ENCODE measurements at regions not wholly inside any gene's neighbourhood (a gene's known extent, or its start where the extent isn't known, plus 50 kb on each side); places are given as distances from the start of the nearest gene placed in this dataset.

DNA sequence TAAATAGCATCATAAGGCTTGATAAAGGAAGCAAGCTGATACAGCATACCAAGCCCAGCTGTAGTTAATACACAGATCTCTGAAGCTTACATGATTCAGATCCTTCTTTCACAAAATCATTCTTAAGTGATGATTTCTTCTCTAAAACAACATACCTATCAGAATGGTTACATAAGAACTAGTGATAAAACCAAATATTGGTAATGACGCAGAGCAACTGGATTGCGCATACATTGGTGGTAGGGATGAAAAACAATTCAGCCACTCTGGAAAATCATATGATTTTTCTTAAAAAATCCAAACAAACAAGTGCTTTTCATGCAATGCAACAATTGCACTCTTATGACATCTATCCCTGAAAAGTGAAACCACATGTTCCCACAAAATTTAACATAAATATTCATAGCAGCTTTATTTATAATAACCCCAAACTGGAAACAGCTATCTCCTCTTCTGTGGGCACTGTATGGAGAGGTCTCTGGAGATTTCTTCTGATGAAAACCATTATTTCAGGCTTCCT is 153.6 kb upstream of the DSEL start:
- DNase-seq (ENCODE audit: low read depth): no peak
- H3K4me3 ChIP-seq (ENCODE audit: low read depth, low read length): no peak overlapping the region
- no peak for TF ChIP-seq CTCF (IDR thresholded peaks at IDR 0.05; ENCODE audit: control insufficient read depth, extremely low read depth, insufficient read depth)

DNA sequence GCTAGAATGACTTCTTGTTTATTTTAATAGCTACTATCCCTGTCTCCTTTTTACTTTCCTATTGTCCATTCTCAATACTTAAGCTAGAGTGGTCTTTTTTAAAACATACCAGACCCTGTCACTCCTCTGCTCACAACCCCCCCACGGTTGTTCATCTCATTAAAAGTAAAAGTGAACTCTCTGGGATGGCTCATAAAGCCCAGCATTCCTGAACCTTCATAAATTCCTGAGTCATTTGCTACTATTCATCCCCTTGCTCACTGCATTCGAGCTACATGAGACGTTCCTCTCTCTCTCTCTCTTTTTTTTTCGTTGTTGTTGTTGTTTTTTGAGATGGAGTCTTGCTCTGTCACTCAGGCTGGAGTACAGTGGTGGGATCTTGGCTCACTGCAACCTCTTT is 148.7 kb upstream of the DSEL start:
- no peak for DNase-seq (ENCODE audit: low read depth)
- no peak overlapping the region for H3K4me3 ChIP-seq (ENCODE audit: low read depth, low read length)
- no peak for TF ChIP-seq CTCF (IDR thresholded peaks at IDR 0.05; ENCODE audit: control insufficient read depth, extremely low read depth, insufficient read depth)

- no peak for TF ChIP-seq CTCF (IDR thresholded peaks at IDR 0.05; ENCODE audit: control insufficient read depth, extremely low read depth, insufficient read depth)
- H3K4me3 ChIP-seq (ENCODE audit: low read depth, low read length): no peak overlapping the region
- no peak for DNase-seq (ENCODE audit: low read depth)
Measured at GRCh38 chr18:67662996-67663395, 146.5 kb upstream of the DSEL start.

DNA sequence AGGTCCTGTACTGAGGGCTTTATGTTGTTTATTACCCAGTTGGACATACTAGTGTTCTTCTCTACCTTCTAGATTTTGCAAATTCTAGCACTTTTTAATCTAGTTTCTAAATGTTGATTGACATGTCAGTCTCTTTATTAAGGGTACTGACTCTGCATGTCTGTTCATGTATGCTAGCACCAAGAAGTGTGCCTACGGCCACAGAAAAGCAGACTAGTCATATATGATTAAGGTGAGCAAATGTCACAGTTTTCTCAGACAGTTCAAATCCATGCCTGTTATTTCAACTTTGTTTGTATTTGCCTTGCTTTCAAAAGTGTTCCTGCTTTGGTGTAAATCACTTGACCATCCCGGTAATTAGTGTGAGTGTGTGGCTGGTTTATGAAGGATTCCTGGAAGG is 145.0 kb upstream of the DSEL start:
- H3K4me3 ChIP-seq (ENCODE audit: low read depth, low read length): no peak overlapping the region
- DNase-seq (ENCODE audit: low read depth): no peak
- no peak for TF ChIP-seq CTCF (IDR thresholded peaks at IDR 0.05; ENCODE audit: control insufficient read depth, extremely low read depth, insufficient read depth)

GRCh38 chr18:67654101-67654500 is 137.6 kb upstream of the DSEL start:
- DNase-seq (ENCODE audit: low read depth): no peak
- no peak for TF ChIP-seq CTCF (IDR thresholded peaks at IDR 0.05; ENCODE audit: control insufficient read depth, extremely low read depth, insufficient read depth)
- no peak overlapping the region for H3K4me3 ChIP-seq (ENCODE audit: low read depth, low read length)

DNA sequence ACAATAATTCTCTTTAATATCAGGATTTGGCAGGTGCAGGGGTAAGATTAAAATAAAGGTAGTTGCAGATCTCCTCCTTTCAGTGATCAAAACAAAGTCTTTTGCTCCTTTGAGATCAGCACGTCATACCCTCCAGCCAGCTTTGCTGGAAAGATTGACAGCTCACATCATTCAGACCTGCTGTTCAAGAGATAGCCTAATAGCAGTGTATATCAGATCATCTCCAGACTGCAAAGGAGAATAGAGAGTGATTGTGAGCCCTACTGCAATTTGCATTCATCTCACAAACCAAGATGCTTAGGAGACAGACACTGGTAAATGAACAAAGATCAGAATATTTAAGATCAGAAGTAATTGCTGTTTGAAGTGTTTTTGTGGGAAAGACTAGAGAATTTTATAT is 135.8 kb upstream of the DSEL start:
- no peak for DNase-seq (ENCODE audit: low read depth)

More for the DNA sequence above, 135.8 kb upstream of the DSEL start:
- no peak overlapping the region for H3K4me3 ChIP-seq (ENCODE audit: low read depth, low read length)
- no peak for TF ChIP-seq CTCF (IDR thresholded peaks at IDR 0.05; ENCODE audit: control insufficient read depth, extremely low read depth, insufficient read depth)
